GM21526 (cell line): ENCODE measurements at regions not wholly inside any gene's neighbourhood (a gene's known extent, or its start where the extent isn't known, plus 50 kb on each side); places are given as distances from the start of the nearest gene placed in this dataset.
A peak's percentile ranks its signal among the peaks of the same experiment; 100 is the strongest.
"Not testable (repeated sequence)": the region's sequence is repeated elsewhere in the genome, so short reads cannot be mapped to it uniquely, and the experiment has no call there.

Experiments used
- ATAC-seq: cut with Tn5 transposase; IDR thresholded peaks from one replicate; pipeline ENCODE4 v1.9.1; 2021; ENCODE audit warnings: moderate library complexity; ENCODE audit not compliant: unreplicated experiment, low FRiP score

DNA sequence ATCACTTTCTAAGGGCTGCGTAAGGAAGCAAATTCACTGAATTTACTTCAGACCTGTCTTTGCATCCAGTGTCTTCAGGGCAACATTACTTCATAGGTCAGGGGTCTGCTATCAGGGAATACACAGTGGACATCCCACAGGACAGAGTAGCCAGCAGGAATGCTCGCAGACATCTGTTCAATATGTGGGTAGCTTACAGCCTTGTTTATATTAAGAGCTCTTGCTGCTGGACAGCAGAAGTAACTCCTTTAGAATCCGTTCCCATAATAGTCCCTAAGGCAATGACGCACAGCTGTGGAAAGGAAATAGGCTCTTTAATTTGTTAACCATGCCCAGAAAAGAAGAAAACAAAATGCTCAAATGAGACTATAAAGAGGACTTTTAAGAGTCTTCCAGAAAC is 198.7 kb downstream of the MOXD1 start:
- no peak for ATAC-seq

DNA sequence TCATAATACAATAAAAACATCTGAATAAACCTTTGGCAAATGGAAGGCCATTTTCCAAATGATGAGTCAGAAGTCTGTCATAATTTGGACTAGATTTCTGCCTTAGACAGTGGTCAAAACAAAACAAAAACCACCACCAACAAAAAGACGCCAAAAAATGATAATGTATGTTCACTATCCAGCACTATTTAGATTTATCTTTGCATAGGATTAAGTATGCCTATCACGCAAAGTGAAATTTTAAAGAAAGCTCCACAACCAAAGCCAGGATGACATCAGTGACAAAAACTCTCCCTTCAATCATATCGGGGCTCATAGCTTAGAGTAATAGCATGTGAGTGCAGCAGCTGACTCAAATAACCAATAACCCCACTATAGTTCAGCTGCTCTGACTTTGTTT is 201.9 kb downstream of the MOXD1 start:
- ATAC-seq, result no peak

DNA sequence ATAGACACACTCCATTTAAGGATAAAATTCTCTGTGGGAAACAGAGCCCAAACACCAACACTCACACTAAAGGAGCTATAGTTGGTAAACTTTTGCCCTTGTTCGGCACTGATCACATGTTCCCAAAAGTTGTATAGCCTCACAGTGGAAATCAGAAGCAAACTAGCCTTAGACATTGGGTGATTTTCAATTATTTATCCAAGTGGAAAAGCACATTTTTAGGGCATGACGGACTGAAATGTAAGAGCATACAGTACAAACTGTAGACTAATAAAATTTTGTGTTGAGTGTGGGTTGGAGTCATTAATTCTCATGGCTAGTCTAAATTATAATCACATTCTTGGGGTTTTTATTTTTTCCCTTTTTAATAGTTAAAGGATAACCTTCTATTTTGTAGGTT is 202.4 kb downstream of the MOXD1 start:
- ATAC-seq, result no peak

DNA sequence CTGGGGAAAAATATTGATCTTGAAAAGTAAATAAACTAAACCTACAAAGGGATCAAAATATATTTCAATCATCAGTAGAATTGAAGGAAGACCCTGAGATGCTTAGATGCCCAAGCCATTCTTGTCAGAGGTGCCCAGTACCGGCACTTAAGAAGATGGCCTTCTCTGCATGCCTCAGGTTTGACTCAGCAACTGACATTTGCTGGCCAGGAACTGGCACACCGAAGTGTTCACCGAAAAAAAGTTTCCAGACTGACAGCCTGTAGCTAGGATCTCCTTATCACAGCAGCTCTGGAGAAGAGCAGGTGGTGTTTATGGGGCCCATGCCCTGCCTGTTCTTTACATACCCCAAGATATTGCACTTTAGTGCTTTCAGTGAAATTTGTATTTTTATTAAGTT is 203.2 kb downstream of the MOXD1 start:
- no peak for ATAC-seq

DNA sequence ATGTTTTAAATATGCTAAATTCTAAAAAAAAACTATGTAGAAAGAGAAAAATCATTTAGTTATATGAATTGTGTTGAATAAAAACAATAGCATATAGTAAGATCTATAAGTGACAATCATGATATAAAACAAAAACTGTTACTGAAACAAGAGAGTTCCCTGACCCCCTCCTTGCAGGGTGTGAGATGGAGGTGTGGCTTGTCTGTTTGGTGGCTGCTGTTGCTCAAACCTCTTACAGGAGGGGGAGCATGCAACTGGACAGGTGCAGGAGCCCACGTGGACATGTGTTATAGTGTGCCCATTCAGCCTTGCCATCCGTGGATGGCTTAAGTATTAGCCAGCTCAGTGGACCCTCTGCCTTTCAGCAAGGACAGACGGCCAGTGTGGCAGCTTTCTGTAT is 206.7 kb downstream of the MOXD1 start:
- ATAC-seq, result no peak

DNA sequence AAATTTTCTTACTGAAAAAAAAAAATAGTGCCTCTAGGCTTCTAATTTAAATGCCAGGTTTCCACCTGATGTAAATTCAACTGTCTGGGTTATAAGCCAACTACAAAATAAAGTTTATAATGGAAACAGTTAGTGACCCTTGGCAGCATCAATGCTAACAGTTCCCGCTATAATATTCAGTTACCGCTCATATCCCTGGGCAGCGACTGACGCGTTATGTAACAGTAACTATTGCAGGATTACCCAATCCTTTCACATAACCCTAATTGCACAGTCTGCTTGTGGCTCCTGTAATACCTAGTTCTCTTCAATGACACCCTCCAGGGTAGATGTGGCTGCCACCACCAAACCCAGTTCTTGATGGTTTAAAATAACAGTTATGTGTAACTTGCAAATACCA is 208.6 kb downstream of the MOXD1 start:
- ATAC-seq, result no peak

DNA sequence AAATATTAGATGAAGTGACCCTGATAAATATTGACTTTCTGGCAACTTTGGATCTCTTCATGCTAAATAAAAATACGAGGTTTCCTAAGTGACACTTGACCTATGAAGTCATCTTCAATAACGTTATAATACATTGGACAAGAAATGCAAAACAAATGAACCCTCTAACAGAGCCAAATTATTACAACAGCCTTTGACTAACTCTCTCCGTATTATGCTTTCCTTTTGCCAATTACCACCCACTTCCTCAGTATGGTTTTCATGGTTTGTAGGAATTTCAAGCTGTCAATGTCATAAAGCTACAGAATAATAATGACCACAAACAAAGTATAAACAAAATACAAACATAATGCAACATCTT is 210.5 kb downstream of the MOXD1 start:
- ATAC-seq, result no peak

DNA sequence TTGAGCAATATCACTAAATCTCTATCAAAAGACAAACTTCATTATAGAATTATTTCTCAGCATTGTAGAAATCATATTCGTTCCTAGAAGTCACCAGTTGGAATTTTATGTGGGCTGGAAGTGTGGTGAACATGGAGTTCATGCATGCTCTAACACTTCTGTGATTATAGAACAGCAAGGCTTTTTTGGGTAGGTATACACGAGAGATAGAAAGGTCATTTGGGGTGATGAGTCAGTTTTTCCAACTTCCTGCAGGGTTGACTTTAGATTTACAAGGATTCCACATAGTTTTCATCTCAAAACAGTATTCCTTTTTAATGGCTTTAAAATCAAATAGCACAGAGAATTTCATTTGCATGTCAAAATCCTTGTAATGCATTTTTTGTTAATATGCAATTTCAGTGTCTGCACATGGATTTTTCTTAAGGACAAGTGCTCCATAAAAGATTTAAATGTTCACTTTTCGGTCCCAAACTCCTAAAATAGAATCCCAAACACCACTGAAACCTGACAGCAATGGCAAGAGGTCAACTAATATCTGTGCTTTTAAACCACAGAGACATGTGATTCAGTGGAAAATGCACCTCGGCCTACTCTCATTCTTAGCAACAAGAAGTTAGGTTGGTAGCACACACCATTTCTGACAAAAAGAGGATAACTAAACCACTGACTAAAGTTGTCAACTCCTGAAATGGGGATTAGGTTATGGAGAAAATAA is 211.0 kb downstream of the MOXD1 start:
- peak; percentile 58 for ATAC-seq

DNA sequence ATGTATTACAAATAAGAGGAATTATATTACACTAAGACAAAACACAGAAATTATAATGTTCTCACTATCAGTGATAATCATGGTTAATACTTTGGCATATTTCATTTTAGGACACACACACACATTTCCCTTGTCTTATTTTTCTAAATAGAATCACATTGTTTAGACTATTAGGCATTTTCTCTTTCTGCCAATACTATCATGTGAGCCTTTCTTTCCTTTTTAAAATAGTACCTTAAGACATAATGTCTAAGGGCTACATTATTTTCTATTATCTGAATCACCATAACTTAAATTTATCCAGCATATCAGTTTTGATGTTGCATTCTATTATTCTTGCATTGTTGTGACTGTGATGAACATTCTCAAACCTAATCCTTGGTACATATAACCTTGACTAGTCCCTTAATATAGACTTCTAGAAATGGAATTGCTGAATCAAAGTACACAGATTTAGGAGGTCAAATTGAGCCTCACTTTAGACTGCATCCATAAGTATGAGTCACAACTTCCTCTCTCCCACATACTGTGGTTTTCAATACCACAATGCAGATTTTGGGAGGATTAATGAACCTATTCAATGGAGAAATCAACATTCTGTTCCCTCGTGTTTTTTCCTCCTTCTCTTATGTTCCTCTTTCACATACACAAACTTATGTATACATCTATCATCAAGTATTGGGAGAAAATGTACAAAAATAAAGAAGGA is 212.6 kb downstream of the MOXD1 start:
- ATAC-seq, result no peak

DNA sequence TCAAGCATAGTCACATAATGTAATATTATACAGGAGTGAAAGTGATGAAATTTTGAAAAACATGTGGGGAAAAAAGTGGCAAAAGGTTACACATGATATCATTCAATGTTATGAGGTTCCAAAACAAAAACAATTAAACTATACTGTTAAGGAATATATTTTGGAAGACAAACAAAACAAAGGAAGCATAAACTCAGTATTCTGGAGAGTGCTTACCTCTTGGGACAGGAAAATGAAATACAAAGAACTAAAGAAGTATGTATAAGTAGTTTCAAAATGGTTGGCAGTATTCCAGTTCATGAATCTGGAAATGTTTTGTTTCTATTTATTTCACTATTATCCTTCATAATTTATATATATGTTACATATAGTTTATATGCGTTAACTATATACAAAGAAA is 213.5 kb downstream of the MOXD1 start:
- no peak for ATAC-seq

DNA sequence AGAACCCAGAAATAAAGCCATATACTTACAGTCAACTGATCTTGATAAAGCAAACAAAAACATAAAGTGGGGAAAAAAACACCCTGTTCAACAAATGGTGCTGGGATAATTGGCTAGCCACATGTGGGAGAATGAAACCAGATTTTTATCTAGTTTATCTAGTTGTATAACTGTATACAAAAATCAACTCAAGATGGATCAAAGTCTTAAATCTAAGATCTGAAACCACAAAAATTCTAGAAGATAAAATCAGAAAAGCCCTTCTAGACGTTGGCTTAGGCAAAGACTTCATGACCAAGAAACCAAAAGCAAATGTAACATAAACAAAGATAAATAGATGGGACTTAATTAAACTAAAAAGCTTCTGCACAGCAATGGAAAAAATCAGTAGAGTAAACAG is 216.3 kb downstream of the MOXD1 start:
- not testable (repeated sequence) for ATAC-seq

DNA sequence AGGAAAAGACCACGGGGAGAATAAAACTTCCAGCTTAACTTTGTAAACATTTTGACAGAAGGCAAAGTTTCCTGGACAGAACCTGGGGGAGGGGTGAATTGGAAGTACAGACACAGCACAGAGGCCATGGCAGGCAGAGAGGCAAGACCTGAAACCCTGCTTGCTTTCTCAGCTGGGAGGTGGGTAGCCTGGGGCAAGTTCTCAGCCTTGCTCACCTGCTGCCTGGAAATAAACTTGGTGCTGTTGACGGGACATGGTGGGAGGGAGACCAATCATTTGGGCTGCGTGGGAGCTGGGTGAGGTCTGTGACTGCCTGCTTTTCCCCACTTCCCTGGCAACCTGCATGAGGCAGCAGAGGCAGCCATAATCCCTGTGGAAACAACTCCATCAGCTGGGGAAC is 221.3 kb downstream of the MOXD1 start:
- no peak for ATAC-seq

DNA sequence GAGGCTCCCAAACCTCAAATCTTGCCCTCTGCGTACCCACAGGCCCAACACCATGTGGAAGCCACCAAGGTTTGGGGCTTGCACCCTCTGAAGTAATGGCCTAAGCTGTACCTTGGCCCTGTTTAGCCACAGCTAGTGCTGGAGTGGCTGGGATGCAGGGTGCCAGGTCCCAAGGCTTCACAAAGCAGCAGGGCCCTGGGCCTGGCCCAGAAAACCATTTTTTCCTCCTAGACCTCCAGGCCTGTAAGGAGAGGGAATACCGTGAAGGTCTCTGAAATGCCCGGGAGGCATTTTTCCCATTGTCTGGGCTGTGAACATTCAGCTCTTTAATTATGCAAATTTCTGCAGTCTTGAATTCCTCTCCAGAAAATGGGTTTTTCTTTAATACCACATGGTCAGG is 223.7 kb upstream of the CCN2 start:
- ATAC-seq, result no peak

DNA sequence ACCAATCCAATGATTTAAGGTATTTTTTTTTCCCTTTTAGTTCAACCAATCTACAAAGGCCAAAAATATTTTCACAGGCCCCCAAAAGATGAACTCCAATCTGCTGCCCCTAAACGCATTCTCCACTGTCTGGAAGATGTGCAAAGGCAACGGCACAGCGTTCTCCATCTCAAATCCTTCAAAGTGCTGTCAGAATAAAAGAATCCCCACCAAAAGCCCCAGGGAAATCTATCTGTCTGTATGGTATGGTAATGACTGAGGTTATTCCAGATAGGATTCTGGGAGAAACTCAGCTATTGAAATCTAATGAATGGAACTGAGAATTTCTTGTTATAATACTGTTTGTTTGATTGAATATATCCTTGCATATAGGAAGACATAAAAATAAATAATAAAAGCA is 217.8 kb upstream of the CCN2 start:
- ATAC-seq, result no peak

DNA sequence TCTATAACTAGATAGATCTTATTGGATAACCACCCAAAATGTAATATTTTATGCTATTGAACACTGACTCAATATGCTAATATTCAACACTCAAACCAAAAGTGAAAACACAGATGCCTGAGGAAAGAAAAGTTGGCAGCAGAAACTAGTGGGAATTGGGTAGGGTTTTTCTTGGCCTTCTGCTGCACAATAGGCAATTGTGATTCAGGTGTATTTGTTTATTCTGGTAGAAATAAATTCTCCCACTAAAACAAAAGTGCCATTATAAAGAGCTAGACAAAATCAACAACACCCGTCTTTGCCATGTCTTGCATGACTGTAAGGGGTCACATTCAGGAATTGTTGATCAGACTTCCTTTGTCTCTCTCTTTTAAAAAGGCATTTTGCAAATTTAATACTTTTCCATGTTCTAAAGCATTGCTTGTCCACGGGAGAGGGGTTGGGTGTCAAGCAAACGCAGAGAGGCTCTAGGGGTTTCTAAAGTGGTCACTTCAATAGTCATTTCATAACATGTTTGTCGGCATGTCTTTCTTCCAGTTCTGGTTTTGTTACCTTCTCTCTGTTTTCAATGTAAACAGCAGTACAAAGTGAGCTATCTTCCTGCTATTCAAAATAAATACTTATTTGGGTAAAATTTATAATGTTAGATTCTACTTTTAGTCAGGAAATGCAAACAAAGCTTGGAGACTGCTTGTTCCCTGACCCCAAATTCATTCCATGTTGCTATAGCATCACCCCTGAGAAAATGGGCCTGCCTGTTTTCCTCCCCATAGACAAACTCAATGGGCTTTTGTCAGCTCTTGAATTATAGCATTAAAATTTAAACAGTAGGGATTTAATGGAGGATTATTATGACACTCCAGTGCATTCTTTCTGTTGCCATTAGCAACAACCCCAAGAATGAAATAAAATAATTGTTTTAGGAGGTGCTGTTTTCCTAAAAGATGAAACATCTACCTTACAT is 217.0 kb upstream of the CCN2 start:
- ATAC-seq, result no peak

DNA sequence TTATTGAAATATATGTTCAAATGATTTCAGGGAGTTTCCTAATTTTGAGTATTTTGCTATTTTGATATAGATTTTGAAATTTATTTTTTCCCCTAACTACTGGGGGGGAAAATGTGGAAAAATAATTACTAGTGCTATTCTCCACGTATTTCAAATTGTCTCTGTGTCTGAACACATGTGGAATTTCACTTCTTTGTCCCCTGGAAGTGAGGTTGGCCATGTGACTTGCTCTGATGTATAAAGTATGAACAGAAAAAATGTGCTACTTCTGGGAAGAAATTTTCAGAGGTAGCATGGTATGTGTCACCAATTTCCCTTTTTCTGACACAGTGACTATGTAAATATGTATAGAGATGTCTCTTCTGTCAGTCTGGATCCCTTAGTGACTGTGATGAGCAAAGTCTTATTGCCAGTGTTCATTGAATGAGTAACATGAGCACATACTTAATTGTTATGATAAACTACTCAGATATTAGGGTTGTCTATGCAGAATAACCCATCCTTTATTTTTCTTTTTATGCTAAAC is 215.4 kb upstream of the CCN2 start:
- ATAC-seq, result no peak

DNA sequence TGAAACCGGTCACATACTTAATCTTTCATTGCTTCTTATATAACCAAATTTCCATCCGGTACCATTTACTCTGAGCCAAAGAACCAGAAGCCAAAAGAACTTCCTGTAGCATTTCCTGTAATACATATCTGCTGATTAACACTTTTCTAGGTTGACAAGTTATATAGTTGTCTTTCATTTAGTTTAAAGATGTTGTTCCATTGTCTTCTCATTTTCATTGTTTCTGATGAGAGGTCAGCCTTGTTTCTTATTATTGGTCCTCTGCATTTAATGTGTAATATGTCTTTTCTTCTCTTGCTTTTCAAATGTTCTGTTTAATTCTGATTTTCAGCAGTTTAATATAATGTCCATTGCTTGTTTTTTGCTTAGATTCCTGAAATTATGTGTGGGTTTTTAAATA is 214.5 kb upstream of the CCN2 start:
- no peak for ATAC-seq

DNA sequence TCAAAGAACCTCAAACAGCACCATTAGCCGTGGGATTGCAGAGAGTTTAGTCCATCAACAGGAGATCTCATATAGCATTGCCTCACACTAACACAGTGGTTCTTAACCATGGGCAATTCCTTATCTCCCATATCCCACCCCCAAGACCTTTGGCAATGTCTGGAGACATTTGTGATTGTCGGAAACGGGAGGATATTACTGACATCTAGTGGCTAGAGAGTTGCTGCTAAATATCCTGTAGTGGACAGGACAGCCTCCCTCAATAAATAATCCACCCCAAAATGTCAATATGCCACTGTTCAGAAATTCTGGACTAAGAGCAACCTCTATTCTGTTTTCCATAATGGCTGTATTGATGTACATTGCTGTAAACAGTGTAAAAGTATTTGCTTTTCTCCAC is 210.1 kb upstream of the CCN2 start:
- no peak for ATAC-seq

DNA sequence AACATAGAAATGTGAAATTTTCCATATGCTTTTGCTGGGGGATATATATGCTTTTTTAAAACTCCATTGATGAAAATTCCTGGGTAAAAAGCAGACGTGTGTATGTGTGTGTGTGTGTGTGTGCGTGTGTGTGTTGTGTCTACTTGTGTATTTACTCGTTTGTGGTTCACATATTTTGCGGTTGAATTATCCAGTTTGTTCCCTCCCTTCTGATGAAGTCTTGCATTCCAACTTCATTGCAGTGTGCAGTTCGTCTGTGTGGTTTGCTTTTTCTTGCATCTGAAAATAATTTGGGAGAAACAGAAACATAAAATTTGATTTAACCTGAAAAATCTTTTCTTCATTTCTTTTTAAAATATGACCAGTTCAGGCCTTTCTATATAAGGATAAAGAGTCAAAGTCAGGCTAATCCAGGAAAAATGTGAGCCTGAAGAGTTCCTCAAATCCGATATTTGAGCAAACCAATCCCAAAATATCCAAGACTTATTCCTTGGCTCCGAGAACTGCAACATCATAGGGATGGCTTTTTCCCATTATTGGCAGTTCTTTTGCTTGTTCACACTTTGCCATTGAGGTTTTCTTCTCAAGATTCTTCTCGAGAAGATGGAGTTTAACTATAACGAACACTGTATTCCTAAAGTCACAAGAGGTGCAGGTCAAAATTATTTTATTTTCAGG is 202.2 kb upstream of the CCN2 start:
- no peak for ATAC-seq

DNA sequence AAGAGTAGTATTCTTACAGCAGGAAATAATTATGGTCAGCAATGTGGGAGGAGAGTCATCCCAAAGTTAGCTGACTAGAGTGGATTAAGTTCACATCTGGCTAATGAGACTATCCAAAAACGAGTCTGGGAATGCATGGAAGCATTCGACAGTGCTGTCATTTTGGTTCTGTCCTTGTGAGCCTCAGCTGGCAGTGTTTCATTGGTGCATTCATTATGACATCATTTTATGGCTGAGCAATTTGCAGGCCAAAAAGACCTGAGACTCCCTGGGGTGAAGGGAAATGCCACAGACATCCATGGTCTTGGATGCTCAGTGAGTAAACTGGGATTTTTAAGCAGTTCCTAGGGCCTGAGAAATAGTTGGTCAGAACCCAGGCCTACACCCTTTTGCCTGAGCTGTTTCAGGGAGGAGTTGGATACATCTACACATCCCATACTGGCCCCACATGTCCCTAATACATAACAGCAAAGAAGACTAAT is 196.4 kb upstream of the CCN2 start:
- ATAC-seq, result no peak
